ENCODE measurements at regions not wholly inside any gene's neighbourhood (a gene's known extent, or its start where the extent isn't known, plus 50 kb on each side); places are given as distances from the start of the nearest gene placed in this dataset.

- no peak for DNase-seq (ENCODE audit: low read depth, low spot score)
These were observed 60.3 kb upstream of the PJA2 start for GRCh38 chr5:109469896-109470662.

GRCh38 chr5:109468737-109469420, 59.1 kb upstream of the PJA2 start:
- DNase-seq (ENCODE audit: low read depth, low spot score), result peak; percentile 80

GRCh38 chr5:109468288-109468676, 58.5 kb upstream of the PJA2 start:
- no peak for DNase-seq (ENCODE audit: low read depth, low spot score)

GRCh38 chr5:109467058-109467457, 57.3 kb upstream of the PJA2 start:
- no peak for DNase-seq (ENCODE audit: low read depth, low spot score)

All from brain pericyte (primary cell).